ENCODE measurements at regions not wholly inside any gene's neighbourhood (a gene's known extent, or its start where the extent isn't known, plus 50 kb on each side); places are given as distances from the start of the nearest gene placed in this dataset.

- no peak for DNase-seq (ENCODE audit: low read depth)
Observed at GRCh38 chr9:7394002-7394774, 405.4 kb downstream of the DMAC1 start.

- DNase-seq (ENCODE audit: low read depth): no peak
Observed at GRCh38 chr9:7392148-7392547, 407.4 kb downstream of the DMAC1 start.

- no peak for DNase-seq (ENCODE audit: low read depth)
Observed at GRCh38 chr9:7388755-7389154, 410.8 kb downstream of the DMAC1 start.

- DNase-seq (ENCODE audit: low read depth): no peak
Observed at GRCh38 chr9:7387840-7388239, 411.7 kb downstream of the DMAC1 start.

- no peak for DNase-seq (ENCODE audit: low read depth)
Observed at GRCh38 chr9:7382304-7382703, 417.3 kb downstream of the DMAC1 start.

GRCh38 chr9:7377489-7377888, 422.1 kb downstream of the DMAC1 start:
- no peak for DNase-seq (ENCODE audit: low read depth)

GRCh38 chr9:7376833-7377232, 422.7 kb downstream of the DMAC1 start:
- no peak for DNase-seq (ENCODE audit: low read depth)

GRCh38 chr9:7376213-7376612, 423.4 kb downstream of the DMAC1 start:
- DNase-seq (ENCODE audit: low read depth): no peak

GRCh38 chr9:7375013-7375511, 424.5 kb downstream of the DMAC1 start:
- DNase-seq (ENCODE audit: low read depth): no peak

GRCh38 chr9:7370988-7371387, 428.6 kb downstream of the DMAC1 start:
- DNase-seq (ENCODE audit: low read depth): no peak

- no peak for DNase-seq (ENCODE audit: low read depth)
Observed at GRCh38 chr9:7370381-7370780, 429.2 kb downstream of the DMAC1 start.

GRCh38 chr9:7369384-7369821, 430.2 kb downstream of the DMAC1 start:
- no peak for DNase-seq (ENCODE audit: low read depth)

- no peak for DNase-seq (ENCODE audit: low read depth)
Observed at GRCh38 chr9:7368410-7369292, 430.9 kb downstream of the DMAC1 start.

GRCh38 chr9:7367726-7368125, 431.9 kb downstream of the DMAC1 start:
- no peak for DNase-seq (ENCODE audit: low read depth)

GRCh38 chr9:7366121-7366520, 433.5 kb downstream of the DMAC1 start:
- DNase-seq (ENCODE audit: low read depth): no peak

- no peak for DNase-seq (ENCODE audit: low read depth)
Observed at GRCh38 chr9:7363777-7364477, 435.7 kb downstream of the DMAC1 start.

- no peak for DNase-seq (ENCODE audit: low read depth)
Observed at GRCh38 chr9:7360513-7360912, 439.1 kb downstream of the DMAC1 start.

- no peak for DNase-seq (ENCODE audit: low read depth)
Observed at GRCh38 chr9:7358876-7359275, 440.7 kb downstream of the DMAC1 start.

GRCh38 chr9:7354704-7355103, 444.9 kb downstream of the DMAC1 start:
- no peak for DNase-seq (ENCODE audit: low read depth)

- DNase-seq (ENCODE audit: low read depth): no peak
Observed at GRCh38 chr9:7348692-7349091, 450.9 kb downstream of the DMAC1 start.

- no peak for DNase-seq (ENCODE audit: low read depth)
Observed at GRCh38 chr9:7347556-7347955, 452.0 kb downstream of the DMAC1 start.

GRCh38 chr9:7346144-7346543, 453.4 kb downstream of the DMAC1 start:
- no peak for DNase-seq (ENCODE audit: low read depth)

Data from activated gamma-delta T cell treated with anti-CD3 and anti-CD28 coated beads, Interleukin-2, amount 50 U/mL, for 16 hours (primary cell).